ENCODE measurements at regions not wholly inside any gene's neighbourhood (a gene's known extent, or its start where the extent isn't known, plus 50 kb on each side); places are given as distances from the start of the nearest gene placed in this dataset.
"Not testable (repeated sequence)": the region's sequence is repeated elsewhere in the genome, so short reads cannot be mapped to it uniquely, and the experiment has no call there.

DNA sequence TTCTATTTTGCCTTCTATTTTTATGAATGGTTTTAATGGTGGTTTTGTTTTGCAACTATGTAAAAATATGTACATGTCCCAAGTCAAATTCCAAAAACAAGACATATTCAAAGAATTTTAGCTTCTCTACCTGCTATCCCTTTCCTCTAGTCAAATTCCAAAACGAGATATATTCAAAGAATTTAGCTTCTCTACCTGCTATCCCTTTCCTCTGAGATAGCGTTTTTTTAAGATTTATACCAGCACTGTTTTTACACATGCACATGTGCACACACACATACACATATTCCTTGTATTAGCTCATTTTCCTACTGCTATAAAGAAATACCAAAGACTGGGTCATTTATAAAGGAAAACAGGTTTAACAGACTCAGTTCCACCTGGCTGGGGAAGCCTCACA is 199.1 kb upstream of the ARL4C start:
- Mint-ChIP-seq H3K9me3 (ENCODE audit: unreplicated experiment) (peaks cover 14% of the 10 kb centered on the region), H3K27me3 (ENCODE audit: unreplicated experiment) (peaks cover 2% of the 10 kb centered on the region), H3K36me3 (ENCODE audit: low read depth, unreplicated experiment) (peaks cover 22% of the 10 kb centered on the region), H3K4me3 (ENCODE audit: unreplicated experiment) (no peak overlapping the region), H3K4me1 (ENCODE audit: unreplicated experiment) (peaks cover 12% of the 10 kb centered on the region), H3K27ac (ENCODE audit: unreplicated experiment) (no peak overlapping the region)
- no peak for DNase-seq (ENCODE audit: low spot score)
- TF ChIP-seq, protein P1, sequence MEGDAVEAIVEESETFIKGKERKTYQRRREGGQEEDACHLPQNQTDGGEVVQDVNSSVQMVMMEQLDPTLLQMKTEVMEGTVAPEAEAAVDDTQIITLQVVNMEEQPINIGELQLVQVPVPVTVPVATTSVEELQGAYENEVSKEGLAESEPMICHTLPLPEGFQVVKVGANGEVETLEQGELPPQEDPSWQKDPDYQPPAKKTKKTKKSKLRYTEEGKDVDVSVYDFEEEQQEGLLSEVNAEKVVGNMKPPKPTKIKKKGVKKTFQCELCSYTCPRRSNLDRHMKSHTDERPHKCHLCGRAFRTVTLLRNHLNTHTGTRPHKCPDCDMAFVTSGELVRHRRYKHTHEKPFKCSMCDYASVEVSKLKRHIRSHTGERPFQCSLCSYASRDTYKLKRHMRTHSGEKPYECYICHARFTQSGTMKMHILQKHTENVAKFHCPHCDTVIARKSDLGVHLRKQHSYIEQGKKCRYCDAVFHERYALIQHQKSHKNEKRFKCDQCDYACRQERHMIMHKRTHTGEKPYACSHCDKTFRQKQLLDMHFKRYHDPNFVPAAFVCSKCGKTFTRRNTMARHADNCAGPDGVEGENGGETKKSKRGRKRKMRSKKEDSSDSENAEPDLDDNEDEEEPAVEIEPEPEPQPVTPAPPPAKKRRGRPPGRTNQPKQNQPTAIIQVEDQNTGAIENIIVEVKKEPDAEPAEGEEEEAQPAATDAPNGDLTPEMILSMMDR (IDR thresholded peaks at IDR 0.05; ENCODE audit: unreplicated experiment): no peak

DNA sequence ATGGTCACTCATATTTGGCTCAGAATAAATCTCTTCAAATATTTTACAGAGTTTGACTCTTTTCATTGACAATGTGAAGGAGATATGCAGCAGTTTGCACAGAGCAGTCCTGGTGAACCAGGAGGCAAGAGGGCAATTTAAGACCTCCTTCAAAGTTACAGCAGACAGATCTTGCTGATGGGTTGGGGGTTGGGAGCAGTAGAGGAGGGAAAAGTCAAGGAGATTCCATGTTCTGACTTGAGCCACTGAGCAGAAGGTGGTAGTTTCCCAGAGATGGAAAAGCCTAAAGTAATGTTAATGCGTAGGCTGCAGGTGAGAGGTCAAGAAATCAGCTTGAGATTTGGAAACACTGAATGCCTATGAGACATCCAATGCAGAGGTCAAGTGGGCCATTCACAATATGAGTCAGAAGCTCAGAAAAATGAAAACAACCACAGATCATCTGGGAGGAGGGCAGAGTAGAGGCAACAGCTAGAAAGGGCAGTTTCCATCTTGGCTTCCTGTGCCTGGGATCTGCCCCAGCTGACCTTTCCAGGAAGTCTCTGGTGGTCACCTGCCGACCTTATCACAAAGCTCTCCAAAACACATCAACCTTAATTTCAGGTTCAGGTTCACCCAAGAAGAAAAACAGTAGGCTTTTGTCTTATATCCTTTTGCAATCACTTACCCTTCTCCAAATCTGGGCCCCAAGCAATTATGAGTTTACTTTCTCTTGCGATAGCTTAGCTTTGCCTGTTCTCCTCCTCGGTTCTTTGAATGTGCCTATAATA is 197.5 kb upstream of the ARL4C start:
- peaks cover 22% of the 10 kb centered on the region for H3K36me3 Mint-ChIP-seq (ENCODE audit: low read depth, unreplicated experiment)
- H3K4me3 Mint-ChIP-seq (ENCODE audit: unreplicated experiment): no peak overlapping the region
- no peak for DNase-seq (ENCODE audit: low spot score)
- peaks cover 12% of the 10 kb centered on the region for H3K4me1 Mint-ChIP-seq (ENCODE audit: unreplicated experiment)
- peaks cover 2% of the 10 kb centered on the region for H3K27me3 Mint-ChIP-seq (ENCODE audit: unreplicated experiment)
- H3K9me3 Mint-ChIP-seq (ENCODE audit: unreplicated experiment): peaks cover 14% of the 10 kb centered on the region
- TF ChIP-seq, protein P1 (IDR thresholded peaks at IDR 0.05; ENCODE audit: unreplicated experiment): no peak
- no peak overlapping the region for H3K27ac Mint-ChIP-seq (ENCODE audit: unreplicated experiment)

DNA sequence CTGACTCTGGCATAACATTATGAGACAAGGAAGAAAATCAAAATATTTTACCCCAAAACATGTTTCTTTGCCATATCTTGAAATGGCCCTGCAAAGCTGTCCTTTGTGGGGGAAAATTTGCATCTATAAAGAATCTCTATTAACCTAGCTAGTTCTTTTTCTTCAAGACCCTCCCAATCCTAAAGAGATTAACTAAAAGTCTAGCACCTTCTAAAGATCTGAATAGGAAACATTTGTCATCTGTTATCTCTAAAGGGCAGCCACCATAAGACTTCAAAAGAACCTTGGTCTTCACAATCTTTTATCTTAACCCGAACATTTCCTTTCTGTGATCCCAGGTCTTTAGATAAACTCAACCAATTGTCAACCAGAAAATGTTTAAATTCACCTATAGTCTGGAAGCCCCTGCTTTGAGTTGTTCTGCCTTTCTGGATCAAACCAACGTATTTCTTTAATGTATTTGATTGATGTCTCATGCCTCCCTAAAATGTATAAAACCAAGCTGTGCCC is 196.9 kb upstream of the ARL4C start:
- Mint-ChIP-seq H3K9me3 (ENCODE audit: unreplicated experiment) (peaks cover 14% of the 10 kb centered on the region), H3K4me1 (ENCODE audit: unreplicated experiment) (peaks cover 12% of the 10 kb centered on the region), H3K36me3 (ENCODE audit: low read depth, unreplicated experiment) (peaks cover 22% of the 10 kb centered on the region)
- H3K4me3 Mint-ChIP-seq (ENCODE audit: unreplicated experiment); H3K27me3 Mint-ChIP-seq (ENCODE audit: unreplicated experiment); H3K27ac Mint-ChIP-seq (ENCODE audit: unreplicated experiment); DNase-seq (ENCODE audit: low spot score): not testable (repeated sequence)

DNA sequence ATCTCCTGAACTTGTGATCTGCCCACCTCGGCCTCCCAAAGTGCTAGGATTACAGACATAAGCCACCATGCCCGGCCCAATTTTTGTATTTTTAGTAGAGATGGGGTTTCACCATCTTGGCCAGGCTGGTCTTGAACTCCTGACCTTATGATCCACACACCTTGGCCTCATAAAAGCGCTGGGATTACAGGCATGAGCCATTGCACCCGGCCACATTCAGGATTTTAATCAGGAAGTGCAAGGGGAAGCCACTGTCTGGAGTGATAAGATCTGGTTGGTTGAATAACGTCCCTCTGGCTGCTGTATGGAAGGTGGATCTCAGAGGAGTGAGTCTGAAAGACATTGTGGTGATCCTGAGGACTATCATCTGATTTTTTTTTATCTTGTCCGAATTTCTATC is 196.3 kb upstream of the ARL4C start:
- H3K36me3 Mint-ChIP-seq (ENCODE audit: low read depth, unreplicated experiment): peaks cover 22% of the 10 kb centered on the region
- not testable (repeated sequence) for H3K4me3 Mint-ChIP-seq (ENCODE audit: unreplicated experiment); DNase-seq (ENCODE audit: low spot score); H3K27ac Mint-ChIP-seq (ENCODE audit: unreplicated experiment); H3K27me3 Mint-ChIP-seq (ENCODE audit: unreplicated experiment)
- H3K9me3 Mint-ChIP-seq (ENCODE audit: unreplicated experiment): peaks cover 14% of the 10 kb centered on the region
- H3K4me1 Mint-ChIP-seq (ENCODE audit: unreplicated experiment): peaks cover 12% of the 10 kb centered on the region

DNA sequence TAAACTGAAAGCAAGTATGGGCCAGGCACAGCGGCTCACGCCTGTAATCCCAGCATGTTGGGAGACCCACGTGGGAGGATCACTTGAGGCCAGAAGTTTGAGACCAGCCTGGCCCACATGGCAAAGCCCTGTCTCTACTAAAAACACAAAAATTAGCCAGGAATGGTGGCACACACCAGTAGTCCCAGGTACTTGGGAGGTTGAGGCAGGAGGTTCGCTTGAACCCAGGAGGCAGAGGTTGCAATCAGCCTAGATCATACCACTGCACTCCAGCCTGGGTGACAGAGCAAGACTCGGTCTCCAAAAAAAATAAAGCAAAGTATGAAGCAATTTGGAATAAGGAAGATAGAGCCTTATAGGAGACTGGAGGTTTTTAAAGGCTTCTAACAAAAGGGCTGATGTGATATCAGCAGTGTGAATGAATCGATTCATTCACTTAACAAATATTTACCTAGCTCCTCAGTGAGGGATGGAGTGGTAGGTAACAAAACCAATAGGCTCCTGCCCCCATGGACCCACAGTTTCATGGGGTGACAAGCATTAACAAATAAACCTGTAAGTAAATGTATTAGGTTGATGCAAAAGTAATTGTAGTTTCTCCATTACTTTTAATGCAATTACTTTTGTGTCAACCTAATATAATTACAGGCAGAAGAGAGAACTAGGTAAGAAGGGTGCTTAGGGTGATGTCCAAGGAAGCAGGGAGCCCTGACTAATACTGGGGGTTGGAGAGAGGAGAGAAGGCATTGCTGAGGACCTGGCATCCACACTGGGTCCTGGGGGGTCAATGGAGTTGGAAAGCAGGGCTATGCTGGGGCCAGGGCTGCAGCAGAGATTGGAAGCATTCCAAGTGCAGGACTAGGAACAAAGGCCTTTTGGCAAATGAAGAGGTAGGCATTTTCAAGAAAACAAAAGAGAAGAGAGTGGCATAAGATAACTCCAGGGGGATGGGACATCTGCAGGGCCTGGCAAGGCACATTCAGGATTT is 195.4 kb upstream of the ARL4C start:
- DNase-seq (ENCODE audit: low spot score): no peak
- peaks cover 16% of the 10 kb centered on the region for H3K36me3 Mint-ChIP-seq (ENCODE audit: low read depth, unreplicated experiment)
- TF ChIP-seq, protein P1 (IDR thresholded peaks at IDR 0.05; ENCODE audit: unreplicated experiment): no peak
- H3K27me3 Mint-ChIP-seq (ENCODE audit: unreplicated experiment): peaks cover 2% of the 10 kb centered on the region
- peaks cover 12% of the 10 kb centered on the region for H3K4me1 Mint-ChIP-seq (ENCODE audit: unreplicated experiment)
- no peak overlapping the region for H3K4me3 Mint-ChIP-seq (ENCODE audit: unreplicated experiment)
- H3K27ac Mint-ChIP-seq (ENCODE audit: unreplicated experiment): no peak overlapping the region
- H3K9me3 Mint-ChIP-seq (ENCODE audit: unreplicated experiment): peaks cover 8% of the 10 kb centered on the region
